Brain microvascular endothelial cell (primary cell): ENCODE measurements at regions not wholly inside any gene's neighbourhood (a gene's known extent, or its start where the extent isn't known, plus 50 kb on each side); places are given as distances from the start of the nearest gene placed in this dataset.
"Not testable (repeated sequence)": the region's sequence is repeated elsewhere in the genome, so short reads cannot be mapped to it uniquely, and the experiment has no call there.

Experiments used
- DNase-seq: peaks from one replicate; pipeline ENCODE4 v3.0.0-alpha.2; 2020
- H3K27ac ChIP-seq: fragments of 250-450 bp; sonication (Bioruptor Pico); 2 replicates; pipeline ENCODE4 v1.5.1; 2020; ENCODE audit warnings: mild to moderate bottlenecking, moderate library complexity
- H3K27me3 ChIP-seq: fragments of 250-450 bp; sonication (Bioruptor Pico); replicated peaks from 2 replicates; pipeline ENCODE4 v1.5.1; 2020; ENCODE audit warnings: mild to moderate bottlenecking
- H3K36me3 ChIP-seq: fragments of 250-450 bp; sonication (Bioruptor Pico); replicated peaks from 2 replicates; pipeline ENCODE4 v1.5.1; 2020; ENCODE audit warnings: mild to moderate bottlenecking
- H3K4me3 ChIP-seq: 2 replicates; pipeline ENCODE4 v1.5.1; 2011; ENCODE audit warnings: low read depth, mild to moderate bottlenecking, control low read depth, low read length, moderate library complexity
- in situ Hi-C: cut with HindIII; loops from 2 replicates; pipeline ENCODE4 v1.10.0; 2017; ENCODE audit warnings: low sequenced_read_pairs, low pct_ligation_motif_present
- TF ChIP-seq, protein P1 (sequence below): IDR thresholded peaks from 2 replicates; pipeline ENCODE4 v1.5.1; 2011; ENCODE audit warnings: low read depth, mild to moderate bottlenecking, moderate library complexity, low read length, control low read depth, inconsistent platforms; ENCODE audit errors: missing control alignments

DNA sequence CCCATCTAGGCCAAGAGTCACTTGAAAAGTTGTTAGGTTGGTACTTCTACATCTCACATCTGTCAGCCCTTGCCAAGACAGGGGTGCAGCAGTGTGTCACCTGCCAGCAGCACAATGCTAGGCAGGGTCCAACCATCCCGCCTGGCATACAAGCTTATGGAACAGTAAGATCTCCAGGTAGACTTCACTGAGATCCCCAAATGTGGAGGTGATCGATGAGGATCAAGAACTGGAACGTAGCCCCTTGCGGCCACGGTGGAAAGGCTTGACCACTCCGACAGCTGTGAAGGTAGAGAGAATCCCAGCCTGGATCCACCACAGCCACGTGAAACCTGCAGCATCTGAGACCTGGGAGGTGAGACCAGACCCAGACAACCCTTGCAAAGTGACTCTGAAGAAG is 696.0 kb upstream of the LMO3 start:
- H3K4me3 ChIP-seq: no peak overlapping the region
- DNase-seq: no peak
- no peaks in the 10 kb centered on the region for H3K27me3 ChIP-seq
- in situ Hi-C loops: no loop called here
- H3K27ac ChIP-seq: no peak overlapping the region
- TF ChIP-seq, protein P1, sequence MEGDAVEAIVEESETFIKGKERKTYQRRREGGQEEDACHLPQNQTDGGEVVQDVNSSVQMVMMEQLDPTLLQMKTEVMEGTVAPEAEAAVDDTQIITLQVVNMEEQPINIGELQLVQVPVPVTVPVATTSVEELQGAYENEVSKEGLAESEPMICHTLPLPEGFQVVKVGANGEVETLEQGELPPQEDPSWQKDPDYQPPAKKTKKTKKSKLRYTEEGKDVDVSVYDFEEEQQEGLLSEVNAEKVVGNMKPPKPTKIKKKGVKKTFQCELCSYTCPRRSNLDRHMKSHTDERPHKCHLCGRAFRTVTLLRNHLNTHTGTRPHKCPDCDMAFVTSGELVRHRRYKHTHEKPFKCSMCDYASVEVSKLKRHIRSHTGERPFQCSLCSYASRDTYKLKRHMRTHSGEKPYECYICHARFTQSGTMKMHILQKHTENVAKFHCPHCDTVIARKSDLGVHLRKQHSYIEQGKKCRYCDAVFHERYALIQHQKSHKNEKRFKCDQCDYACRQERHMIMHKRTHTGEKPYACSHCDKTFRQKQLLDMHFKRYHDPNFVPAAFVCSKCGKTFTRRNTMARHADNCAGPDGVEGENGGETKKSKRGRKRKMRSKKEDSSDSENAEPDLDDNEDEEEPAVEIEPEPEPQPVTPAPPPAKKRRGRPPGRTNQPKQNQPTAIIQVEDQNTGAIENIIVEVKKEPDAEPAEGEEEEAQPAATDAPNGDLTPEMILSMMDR: no peak
- no peaks in the 10 kb centered on the region for H3K36me3 ChIP-seq

GRCh38 chr12:17301544-17301943 is 695.6 kb upstream of the LMO3 start:
- H3K4me3 ChIP-seq: no peak overlapping the region
- TF ChIP-seq, protein P1: no peak
- no peaks in the 10 kb centered on the region for H3K27me3 ChIP-seq
- no peaks in the 10 kb centered on the region for H3K36me3 ChIP-seq
- in situ Hi-C loops: no loop called here
- no peak for DNase-seq
- H3K27ac ChIP-seq: no peak overlapping the region

- Histone ChIP-seq H3K27me3 (no peaks in the 10 kb centered on the region), H3K27ac (no peak overlapping the region), H3K36me3 (no peaks in the 10 kb centered on the region), H3K4me3 (no peak overlapping the region)
- TF ChIP-seq, protein P1: no peak
- in situ Hi-C loops: no loop called here
- DNase-seq: no peak
Measured at GRCh38 chr12:17296882-17297281, 690.9 kb upstream of the LMO3 start.

DNA sequence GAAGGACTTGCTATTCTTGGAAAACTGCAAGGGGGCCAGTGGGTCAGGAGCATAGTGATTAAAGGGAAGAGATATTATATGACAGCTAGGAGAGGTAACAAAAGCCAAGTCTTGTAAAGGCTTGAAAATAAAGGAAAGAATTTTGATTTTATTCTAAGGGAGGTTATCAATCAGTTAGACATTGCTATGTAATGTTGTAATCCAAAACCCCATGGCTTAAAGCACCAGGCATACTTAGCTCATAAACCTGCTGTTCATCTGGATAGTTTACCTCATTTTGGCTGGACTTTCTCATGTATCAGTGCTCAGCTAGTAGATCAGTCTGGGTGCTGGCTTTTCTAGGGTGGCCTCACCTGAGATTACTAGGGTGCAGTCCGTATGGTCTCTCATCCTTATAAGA is 680.9 kb upstream of the LMO3 start:
- Histone ChIP-seq H3K4me3 (no peak overlapping the region), H3K27me3 (no peaks in the 10 kb centered on the region), H3K36me3 (no peaks in the 10 kb centered on the region), H3K27ac (no peak overlapping the region)
- TF ChIP-seq, protein P1: no peak
- in situ Hi-C loops: no loop called here
- no peak for DNase-seq

DNA sequence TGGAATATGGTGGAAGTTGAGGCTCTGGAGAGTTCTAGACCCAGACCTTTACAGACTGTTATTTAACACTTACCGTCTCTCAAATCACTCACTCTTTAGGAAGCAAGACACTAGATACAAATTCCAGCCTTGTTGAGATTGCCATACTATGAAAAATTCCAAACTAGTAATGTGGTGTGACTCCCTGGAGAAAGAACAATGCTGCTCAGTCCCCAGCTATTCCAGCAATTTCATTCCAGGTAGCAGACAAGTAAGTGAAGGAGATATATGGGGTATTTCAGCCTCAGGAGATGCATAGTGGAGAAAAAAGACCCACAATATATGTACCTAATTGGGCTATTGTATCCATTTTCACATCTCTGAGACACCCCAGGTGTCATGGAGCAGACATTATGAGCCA is 678.9 kb upstream of the LMO3 start:
- in situ Hi-C loops: no loop called here
- H3K36me3 ChIP-seq: no peaks in the 10 kb centered on the region
- no peaks in the 10 kb centered on the region for H3K27me3 ChIP-seq
- H3K4me3 ChIP-seq: no peak overlapping the region
- no peak overlapping the region for H3K27ac ChIP-seq
- TF ChIP-seq, protein P1: no peak
- DNase-seq: no peak

DNA sequence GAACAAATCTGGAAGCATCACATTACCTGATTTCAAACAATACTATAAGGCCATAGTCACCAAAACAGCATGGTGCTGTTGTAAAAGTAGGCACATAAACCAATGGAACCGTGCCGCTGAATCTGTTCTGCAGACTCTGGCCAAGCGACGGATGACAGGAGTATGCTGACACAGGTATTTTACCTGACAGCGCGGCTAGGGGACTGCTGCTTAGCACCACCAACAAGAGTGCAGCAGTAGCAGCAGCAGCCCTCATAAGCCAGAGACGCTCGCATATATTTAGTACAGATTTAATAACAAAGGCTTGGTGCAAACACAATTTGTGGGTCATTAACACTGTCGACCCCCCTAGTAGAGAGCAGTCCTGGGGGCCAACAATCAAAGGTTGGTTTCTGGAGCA is 677.6 kb upstream of the LMO3 start:
- Histone ChIP-seq H3K27me3 (no peaks in the 10 kb centered on the region), H3K4me3 (no peak overlapping the region), H3K27ac (no peak overlapping the region), H3K36me3 (no peaks in the 10 kb centered on the region)
- TF ChIP-seq, protein P1: no peak
- in situ Hi-C loops: no loop called here
- no peak for DNase-seq

- DNase-seq, H3K36me3 ChIP-seq, H3K4me3 ChIP-seq, H3K27ac ChIP-seq, H3K27me3 ChIP-seq, in situ Hi-C loops: not testable (repeated sequence)
Measured at GRCh38 chr12:17282169-17282568, 676.2 kb upstream of the LMO3 start.
